ENCODE measurements at regions not wholly inside any gene's neighbourhood (a gene's known extent, or its start where the extent isn't known, plus 50 kb on each side); places are given as distances from the start of the nearest gene placed in this dataset.
A peak's percentile ranks its signal among the peaks of the same experiment; 100 is the strongest.
"Not testable (repeated sequence)": the region's sequence is repeated elsewhere in the genome, so short reads cannot be mapped to it uniquely, and the experiment has no call there.

GRCh38 chr1:243074224-243074623 is 180.9 kb downstream of the CEP170 start:
- not testable (repeated sequence) for DNase-seq

- not testable (repeated sequence) for DNase-seq
These were observed 188.0 kb downstream of the CEP170 start for GRCh38 chr1:243067056-243067455.

- not testable (repeated sequence) for DNase-seq
These were observed 193.1 kb downstream of the CEP170 start for GRCh38 chr1:243061965-243062364.

- not testable (repeated sequence) for DNase-seq
These were observed 199.6 kb downstream of the CEP170 start for GRCh38 chr1:243055510-243055909.

GRCh38 chr1:243055091-243055490 is 200.0 kb downstream of the CEP170 start:
- DNase-seq = not testable (repeated sequence)

GRCh38 chr1:243054681-243055080 is 200.4 kb downstream of the CEP170 start:
- DNase-seq = not testable (repeated sequence)

- not testable (repeated sequence) for DNase-seq
These were observed 202.0 kb downstream of the CEP170 start for GRCh38 chr1:243053048-243053447.

GRCh38 chr1:243050613-243051012 is 204.5 kb downstream of the CEP170 start:
- not testable (repeated sequence) for DNase-seq

- DNase-seq = not testable (repeated sequence)
These were observed 205.4 kb downstream of the CEP170 start for GRCh38 chr1:243049716-243050115.

- DNase-seq = not testable (repeated sequence)
These were observed 233.7 kb downstream of the CEP170 start for GRCh38 chr1:243021365-243021764.

GRCh38 chr1:243019030-243019635 is 235.9 kb downstream of the CEP170 start:
- not testable (repeated sequence) for DNase-seq

GRCh38 chr1:243010719-243011118 is 244.4 kb downstream of the CEP170 start:
- not testable (repeated sequence) for DNase-seq

GRCh38 chr1:243001003-243001402 is 254.1 kb downstream of the CEP170 start:
- DNase-seq = not testable (repeated sequence)

- DNase-seq = not testable (repeated sequence)
These were observed 262.3 kb downstream of the CEP170 start for GRCh38 chr1:242992776-242993175.

GRCh38 chr1:242985096-242985495 is 270.0 kb downstream of the CEP170 start:
- not testable (repeated sequence) for DNase-seq

GRCh38 chr1:242973341-242973740 is 281.7 kb downstream of the CEP170 start:
- DNase-seq = peak; percentile 51

- DNase-seq = no peak
These were observed 288.2 kb downstream of the CEP170 start for GRCh38 chr1:242966892-242967291.

- not testable (repeated sequence) for DNase-seq
These were observed 295.7 kb downstream of the CEP170 start for GRCh38 chr1:242959397-242959796.

- not testable (repeated sequence) for DNase-seq
These were observed 300.1 kb downstream of the CEP170 start for GRCh38 chr1:242954945-242955344.

GRCh38 chr1:242946206-242946605 is 308.9 kb downstream of the CEP170 start:
- DNase-seq = no peak

- not testable (repeated sequence) for DNase-seq
These were observed 318.4 kb downstream of the CEP170 start for GRCh38 chr1:242936725-242937124.

- not testable (repeated sequence) for DNase-seq
These were observed 330.4 kb downstream of the CEP170 start for GRCh38 chr1:242924717-242925116.

- not testable (repeated sequence) for DNase-seq
These were observed 331.5 kb downstream of the CEP170 start for GRCh38 chr1:242923603-242924002.

- not testable (repeated sequence) for DNase-seq
These were observed 340.4 kb downstream of the CEP170 start for GRCh38 chr1:242914729-242915128.

- not testable (repeated sequence) for DNase-seq
These were observed 342.2 kb downstream of the CEP170 start for GRCh38 chr1:242912855-242913254.
